H1 (cell line): ENCODE measurements at regions not wholly inside any gene's neighbourhood (a gene's known extent, or its start where the extent isn't known, plus 50 kb on each side); places are given as distances from the start of the nearest gene placed in this dataset.

Source experiments
- CEBPB ChIP-seq: IDR thresholded peaks from 2 replicates; pipeline ENCODE4 v1.6.1; 2012; ENCODE audit warnings: low read depth, low read length
- CHD7 ChIP-seq: fragments of 300-600 bp; sonication (generic); IDR thresholded peaks from 2 replicates; pipeline ENCODE4 v1.7.1; 2012; ENCODE audit warnings: low read length, moderate library complexity, mild to moderate bottlenecking, inconsistent platforms; ENCODE audit not compliant: insufficient replicate concordance
- RAD21 ChIP-seq, 2 experiments: IDR thresholded peaks in 1 of 2; conservative IDR thresholded peaks in 1 of 2; 2 replicates each; pipeline ENCODE4 v1.6.1; 2011; ENCODE audit warnings: low read depth in 2 of 2, low read length in 2 of 2, improper control_type of control experiment in 1 of 2, inconsistent platforms in 1 of 2, mild to moderate bottlenecking in 1 of 2, moderate library complexity in 1 of 2
- RXRA ChIP-seq: IDR thresholded peaks from 2 replicates; pipeline ENCODE4 v1.6.1; 2011; ENCODE audit warnings: low read depth, mild to moderate bottlenecking, low read length, moderate library complexity; ENCODE audit not compliant: insufficient read depth
- SIRT6 ChIP-seq: IDR thresholded peaks from one replicate; pipeline ENCODE4 v1.7.1; 2012; ENCODE audit warnings: low read length, inconsistent platforms
- SP1 ChIP-seq: IDR thresholded peaks from 2 replicates; pipeline ENCODE4 v1.6.1; 2011; ENCODE audit warnings: low read depth, low read length
- SP2 ChIP-seq: IDR thresholded peaks from 2 replicates; pipeline ENCODE4 v1.6.1; 2012; ENCODE audit warnings: mild to moderate bottlenecking, low read length, inconsistent platforms
- ZNF274 ChIP-seq: IDR thresholded peaks from 2 replicates; pipeline ENCODE4 v1.7.0; 2012; ENCODE audit warnings: low read length, borderline replicate concordance; ENCODE audit errors: extremely low read depth

- TF ChIP-seq CHD7 (no peak), SIRT6 (no peak), RAD21 (IDR thresholded peaks at IDR 0.05 in 1 of 2, conservative IDR thresholded peaks at IDR 0.05 in 1 of 2; ENCODE audit: low read depth in 2 of 2, low read length in 2 of 2) (no peak), SP1 (no peak), SP2 (no peak), RXRA (no peak), CEBPB (no peak), ZNF274 (no peak)
- TF ChIP-seq, all 59 proteins: peak for 0
These were observed 53.9 kb upstream of the CAV2 start (continued) for GRCh38 chr7:116445447-116446211.
